Activated T-cell treated with anti-CD3 and anti-CD28 coated beads, Interleukin-2, amount 50 U/mL, for 24 hours (primary cell): ENCODE measurements at regions not wholly inside any gene's neighbourhood (a gene's known extent, or its start where the extent isn't known, plus 50 kb on each side); places are given as distances from the start of the nearest gene placed in this dataset.

Experiments
- DNase-seq: peaks from one replicate; pipeline ENCODE4 v3.0.0-alpha.2; 2020
- H3K27ac Mint-ChIP-seq: 2 replicates; pipeline ENCODE4 v1.8.0; 2020; ENCODE audit warnings: mild to moderate bottlenecking, mixed read lengths
- H3K27me3 Mint-ChIP-seq: 2 replicates; pipeline ENCODE4 v1.8.0; 2020; ENCODE audit warnings: mixed read lengths
- H3K36me3 Mint-ChIP-seq: 2 replicates; pipeline ENCODE4 v1.8.0; 2020; ENCODE audit warnings: low read depth, mixed read lengths
- H3K4me1 Mint-ChIP-seq: 2 replicates; pipeline ENCODE4 v1.8.0; 2020; ENCODE audit warnings: low read depth, mixed read lengths
- H3K4me3 Mint-ChIP-seq: 2 replicates; pipeline ENCODE4 v1.8.0; 2020; ENCODE audit warnings: mild to moderate bottlenecking, moderate library complexity, mixed read lengths
- H3K9me3 Mint-ChIP-seq: 2 replicates; pipeline ENCODE4 v1.8.0; 2020; ENCODE audit warnings: mixed read lengths

DNA sequence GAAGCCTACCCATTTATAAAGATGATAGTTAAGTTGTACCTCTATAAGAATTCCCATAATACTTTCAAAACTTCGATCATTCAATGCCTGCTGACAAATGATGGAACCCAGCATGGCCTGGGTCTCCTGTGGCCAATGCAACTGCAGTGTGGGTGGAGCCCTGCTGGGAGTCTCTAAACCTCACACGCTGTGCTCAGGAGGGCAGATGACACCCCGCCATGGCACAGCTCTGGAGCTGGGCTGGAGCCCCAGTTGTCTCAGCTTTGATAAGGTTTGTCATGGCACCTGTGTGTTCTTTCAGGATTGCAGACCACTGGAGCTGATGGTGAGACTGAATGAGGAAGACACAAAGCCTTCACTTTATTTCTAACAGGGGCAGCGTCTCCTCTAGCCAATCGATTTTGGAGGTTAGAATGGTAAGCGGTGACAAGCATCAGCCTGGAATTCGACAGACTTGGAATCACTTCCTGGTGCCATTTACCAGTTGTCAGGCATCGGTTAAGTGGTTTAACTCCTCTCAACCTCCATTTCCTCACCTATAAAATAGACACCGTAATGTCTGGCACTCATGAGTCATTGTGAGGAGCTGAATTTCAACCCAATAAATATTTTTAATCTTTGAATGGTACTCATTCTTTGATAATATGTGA lies 383.6 kb upstream of the SALL3 start:
- Mint-ChIP-seq H3K27ac (no peak overlapping the region), H3K36me3 (no peaks in the 10 kb centered on the region), H3K9me3 (peaks cover 15% of the 10 kb centered on the region), H3K4me3 (no peak overlapping the region), H3K27me3 (no peaks in the 10 kb centered on the region), H3K4me1 (no peaks in the 10 kb centered on the region)
- no peak for DNase-seq

DNA sequence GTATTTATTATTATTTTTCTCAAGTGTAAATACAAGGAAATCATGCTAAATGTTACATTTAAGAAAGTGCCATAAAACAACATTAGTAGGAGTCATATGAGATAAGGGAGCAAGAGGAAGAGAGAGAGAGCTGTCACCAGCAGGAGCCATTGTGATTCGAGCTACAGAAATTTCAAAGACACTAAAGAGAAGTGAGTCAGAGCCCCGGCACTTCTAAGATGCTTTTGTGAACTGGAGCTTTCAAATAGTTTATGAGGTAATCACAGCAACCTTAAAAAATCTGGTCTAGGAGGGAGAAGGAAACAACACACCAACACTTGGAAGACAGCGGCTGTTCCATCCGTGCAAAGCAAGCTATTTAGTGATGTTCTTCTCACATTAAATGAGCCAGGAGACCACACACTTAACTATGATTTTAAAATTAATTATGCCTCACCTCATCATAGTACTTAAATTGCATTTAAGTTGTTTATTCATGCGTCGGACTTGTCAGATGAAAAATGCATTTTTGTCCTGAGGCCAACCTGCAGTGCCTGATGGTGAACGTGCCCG lies 382.7 kb upstream of the SALL3 start:
- Mint-ChIP-seq H3K27ac (no peak overlapping the region), H3K4me3 (no peak overlapping the region), H3K27me3 (no peaks in the 10 kb centered on the region), H3K9me3 (peaks cover 15% of the 10 kb centered on the region), H3K4me1 (no peaks in the 10 kb centered on the region), H3K36me3 (no peaks in the 10 kb centered on the region)
- DNase-seq: no peak

DNA sequence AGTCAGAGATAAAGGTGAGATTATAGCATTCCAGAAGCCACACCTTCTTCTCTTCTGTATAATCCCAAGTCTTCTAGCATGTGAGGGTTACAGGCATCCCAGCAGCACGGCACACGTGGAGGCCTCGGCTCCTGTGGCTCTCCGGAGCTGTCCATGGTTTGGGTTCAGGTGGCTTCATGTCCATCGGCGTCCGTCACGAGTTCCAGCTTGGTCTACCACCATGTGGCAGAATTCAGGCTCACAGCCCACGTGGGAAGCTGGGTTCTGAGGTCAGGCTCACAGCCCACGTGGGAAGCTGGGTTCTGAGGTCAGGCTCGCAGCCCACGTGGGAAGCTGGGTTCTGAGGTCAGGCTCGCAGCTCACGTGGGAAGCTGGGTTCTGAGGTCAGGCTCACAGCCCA lies 378.3 kb upstream of the SALL3 start:
- H3K36me3 Mint-ChIP-seq: no peaks in the 10 kb centered on the region
- no peak for DNase-seq
- no peaks in the 10 kb centered on the region for H3K4me1 Mint-ChIP-seq
- H3K27ac Mint-ChIP-seq: no peak overlapping the region
- H3K27me3 Mint-ChIP-seq: peaks cover 6% of the 10 kb centered on the region
- H3K9me3 Mint-ChIP-seq: no peaks in the 10 kb centered on the region
- H3K4me3 Mint-ChIP-seq: no peak overlapping the region

DNA sequence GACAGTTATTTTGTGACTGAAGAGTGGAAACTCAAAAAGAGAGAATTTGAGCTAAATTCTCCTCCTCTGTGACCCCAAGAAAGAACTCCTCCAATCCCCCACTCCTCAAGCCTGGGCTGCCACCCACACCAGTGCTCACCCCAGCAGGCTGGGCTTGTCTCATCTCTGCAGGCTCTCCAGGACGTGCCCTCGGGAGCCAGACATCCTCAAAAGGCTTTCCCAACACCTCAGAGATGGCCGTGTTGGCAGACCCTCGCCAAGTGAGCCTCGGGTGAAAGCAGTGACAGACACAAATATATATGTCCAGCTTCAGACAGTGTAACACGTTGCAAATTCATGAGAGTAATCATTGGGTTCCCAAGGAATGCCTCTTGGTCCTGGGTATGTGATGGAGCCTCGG lies 377.7 kb upstream of the SALL3 start:
- no peak overlapping the region for H3K27ac Mint-ChIP-seq
- no peaks in the 10 kb centered on the region for H3K36me3 Mint-ChIP-seq
- no peaks in the 10 kb centered on the region for H3K4me1 Mint-ChIP-seq
- H3K4me3 Mint-ChIP-seq: no peak overlapping the region
- H3K9me3 Mint-ChIP-seq: no peaks in the 10 kb centered on the region
- peaks cover 6% of the 10 kb centered on the region for H3K27me3 Mint-ChIP-seq
- no peak for DNase-seq

DNA sequence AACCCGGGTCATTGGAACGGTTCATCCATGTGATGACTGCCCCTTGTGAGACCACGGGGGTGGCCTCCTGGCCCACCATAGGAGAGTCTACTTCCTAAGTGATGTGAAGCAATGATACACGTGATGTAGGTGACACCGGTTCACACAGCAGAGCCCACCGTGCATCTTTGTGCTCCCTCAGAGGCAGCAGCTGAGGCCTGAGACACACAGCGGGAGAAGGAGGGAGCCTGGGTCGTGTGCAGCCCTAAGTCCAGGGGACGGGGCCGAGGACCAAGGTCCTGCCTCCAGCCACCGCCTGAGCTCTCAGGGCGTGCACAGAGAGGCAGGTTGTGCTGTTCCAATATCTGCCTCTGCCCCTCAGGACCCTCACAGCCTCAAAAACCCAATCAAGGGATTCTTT lies 377.2 kb upstream of the SALL3 start:
- Mint-ChIP-seq H3K4me1 (no peaks in the 10 kb centered on the region), H3K27ac (no peak overlapping the region), H3K36me3 (no peaks in the 10 kb centered on the region), H3K4me3 (no peak overlapping the region), H3K27me3 (peaks cover 6% of the 10 kb centered on the region), H3K9me3 (no peaks in the 10 kb centered on the region)
- no peak for DNase-seq

DNA sequence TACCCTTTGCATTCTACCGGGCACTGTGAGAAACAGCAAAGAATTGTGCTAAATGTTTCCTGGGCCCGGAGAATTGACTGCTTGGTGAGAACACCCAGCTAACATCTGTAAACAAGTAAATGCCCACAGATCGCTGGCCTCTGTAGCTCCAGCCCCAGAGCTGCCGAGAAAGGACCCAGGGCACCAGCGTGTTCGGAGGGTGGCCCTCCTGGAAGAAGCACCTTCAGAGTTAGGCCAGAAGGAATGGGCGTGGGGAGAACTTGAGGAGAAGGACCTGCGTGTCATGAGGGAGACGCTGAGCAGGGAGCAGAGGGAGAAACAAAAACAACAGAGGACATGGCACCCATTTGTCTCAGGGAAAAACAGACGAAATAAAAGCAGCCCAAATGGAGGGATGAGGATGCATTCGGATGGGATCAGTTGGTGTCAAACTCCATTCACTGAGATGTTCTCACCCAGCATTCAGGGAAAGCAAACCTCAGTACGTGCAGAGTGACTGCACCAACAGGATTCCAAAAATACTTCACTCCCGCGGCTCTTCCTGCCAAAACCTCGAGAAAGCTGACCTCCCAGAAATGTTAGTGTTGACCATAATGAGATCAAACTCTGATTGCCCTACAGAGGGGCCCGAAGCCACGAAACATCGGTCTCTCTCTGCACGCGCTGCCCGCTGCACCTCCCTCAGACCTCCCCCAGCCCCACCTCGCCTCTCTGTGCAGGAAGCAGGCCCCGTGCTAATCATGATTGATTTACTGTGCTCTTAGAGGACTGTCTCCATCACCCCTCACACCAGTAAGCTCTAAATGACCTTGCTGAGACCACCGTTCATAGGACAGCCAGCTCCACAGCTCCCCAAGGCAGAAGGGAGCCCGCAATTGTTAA lies 376.3 kb upstream of the SALL3 start:
- Mint-ChIP-seq H3K27ac (no peak overlapping the region), H3K36me3 (no peaks in the 10 kb centered on the region), H3K4me3 (no peak overlapping the region), H3K27me3 (peaks cover 6% of the 10 kb centered on the region), H3K4me1 (no peaks in the 10 kb centered on the region), H3K9me3 (no peaks in the 10 kb centered on the region)
- DNase-seq: no peak

DNA sequence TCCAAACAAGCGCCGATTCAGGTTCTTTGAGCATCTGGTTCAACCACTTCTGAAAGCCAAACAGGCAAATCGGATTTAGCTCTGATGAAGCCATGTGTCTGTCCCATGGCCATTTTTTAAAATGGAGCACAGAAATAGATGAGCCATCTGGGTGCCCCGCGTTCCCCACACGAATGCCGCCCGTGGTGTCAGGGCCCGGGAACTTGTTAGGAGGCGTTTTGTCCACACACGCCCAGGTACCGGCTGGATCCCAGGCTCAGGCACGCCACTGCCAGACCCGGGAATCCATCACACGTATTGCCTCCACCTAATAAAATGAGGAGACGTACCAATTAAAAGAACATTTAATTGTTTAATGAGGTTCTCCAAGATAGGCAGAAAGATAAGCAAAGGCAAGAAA lies 374.4 kb upstream of the SALL3 start:
- Mint-ChIP-seq H3K27ac (no peak overlapping the region), H3K9me3 (no peaks in the 10 kb centered on the region), H3K4me1 (no peaks in the 10 kb centered on the region), H3K36me3 (no peaks in the 10 kb centered on the region), H3K27me3 (peaks cover 6% of the 10 kb centered on the region), H3K4me3 (no peak overlapping the region)
- no peak for DNase-seq

DNA sequence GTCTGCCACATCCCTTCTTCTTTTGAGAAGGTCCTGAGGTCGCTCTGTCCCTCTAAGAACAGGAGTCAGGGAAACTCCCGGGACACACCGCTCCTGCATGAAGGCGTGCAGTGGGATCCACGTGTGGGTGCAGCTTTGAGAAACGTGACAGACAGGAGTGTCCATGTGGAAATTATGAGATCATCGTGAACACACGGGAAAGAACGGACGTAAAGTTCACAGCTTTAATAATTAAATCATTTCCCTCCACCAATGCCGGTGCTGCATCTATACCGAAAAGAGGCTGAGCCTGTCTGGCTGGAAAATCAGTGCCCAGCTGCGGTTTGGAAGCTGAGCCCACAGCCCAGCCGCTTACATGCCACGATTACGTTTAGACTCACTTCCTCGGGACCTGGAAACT lies 372.4 kb upstream of the SALL3 start:
- Mint-ChIP-seq H3K4me1 (no peaks in the 10 kb centered on the region), H3K27me3 (peaks cover 6% of the 10 kb centered on the region), H3K36me3 (no peaks in the 10 kb centered on the region), H3K4me3 (no peak overlapping the region), H3K27ac (no peak overlapping the region), H3K9me3 (no peaks in the 10 kb centered on the region)
- no peak for DNase-seq

DNA sequence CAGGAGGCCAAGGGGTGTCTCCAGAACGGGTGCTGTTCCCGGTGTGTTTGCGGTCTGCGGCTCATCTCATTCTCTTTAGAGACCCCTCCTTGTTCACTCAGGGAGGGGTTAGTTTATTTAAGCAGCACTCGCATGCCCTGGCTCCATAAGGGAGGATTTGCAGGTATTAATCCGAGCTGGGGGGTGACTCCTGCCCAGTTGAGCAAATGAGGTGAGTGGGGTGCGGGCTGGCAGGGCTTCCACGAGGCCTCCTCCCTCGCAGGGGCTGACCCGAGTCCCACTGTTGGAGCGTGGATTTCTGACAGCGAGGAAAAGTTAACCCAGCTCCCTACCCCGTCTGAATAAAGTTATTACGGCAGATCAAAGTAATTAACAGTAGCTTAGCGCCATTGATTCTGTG lies 371.8 kb upstream of the SALL3 start:
- H3K9me3 Mint-ChIP-seq: no peaks in the 10 kb centered on the region
- H3K4me1 Mint-ChIP-seq: no peaks in the 10 kb centered on the region
- H3K27me3 Mint-ChIP-seq: peaks cover 4% of the 10 kb centered on the region
- no peak overlapping the region for H3K27ac Mint-ChIP-seq
- no peaks in the 10 kb centered on the region for H3K36me3 Mint-ChIP-seq
- no peak overlapping the region for H3K4me3 Mint-ChIP-seq
- DNase-seq: no peak

DNA sequence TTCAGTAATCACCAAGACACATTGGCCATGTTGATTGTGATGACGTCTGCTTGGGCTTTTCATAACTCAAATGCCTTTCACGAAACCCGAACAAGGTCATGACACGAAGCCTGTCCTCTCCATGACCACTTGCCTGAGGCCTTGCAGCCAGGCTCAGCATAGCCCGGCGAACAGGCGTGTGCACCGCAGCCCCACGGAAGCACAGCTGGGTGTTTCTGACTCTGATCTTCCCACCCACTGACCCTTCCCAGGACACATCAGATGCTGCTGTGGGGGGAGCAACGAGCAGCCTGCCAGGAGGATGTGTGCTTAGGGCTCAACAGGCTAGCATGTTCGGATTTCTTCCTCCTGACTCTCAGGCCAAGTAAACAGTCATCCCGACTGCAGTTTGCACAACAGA lies 369.4 kb upstream of the SALL3 start:
- Mint-ChIP-seq H3K27ac (no peak overlapping the region), H3K4me1 (no peaks in the 10 kb centered on the region), H3K9me3 (peaks cover 6% of the 10 kb centered on the region), H3K36me3 (no peaks in the 10 kb centered on the region), H3K4me3 (no peak overlapping the region), H3K27me3 (peaks cover 2% of the 10 kb centered on the region)
- no peak for DNase-seq

DNA sequence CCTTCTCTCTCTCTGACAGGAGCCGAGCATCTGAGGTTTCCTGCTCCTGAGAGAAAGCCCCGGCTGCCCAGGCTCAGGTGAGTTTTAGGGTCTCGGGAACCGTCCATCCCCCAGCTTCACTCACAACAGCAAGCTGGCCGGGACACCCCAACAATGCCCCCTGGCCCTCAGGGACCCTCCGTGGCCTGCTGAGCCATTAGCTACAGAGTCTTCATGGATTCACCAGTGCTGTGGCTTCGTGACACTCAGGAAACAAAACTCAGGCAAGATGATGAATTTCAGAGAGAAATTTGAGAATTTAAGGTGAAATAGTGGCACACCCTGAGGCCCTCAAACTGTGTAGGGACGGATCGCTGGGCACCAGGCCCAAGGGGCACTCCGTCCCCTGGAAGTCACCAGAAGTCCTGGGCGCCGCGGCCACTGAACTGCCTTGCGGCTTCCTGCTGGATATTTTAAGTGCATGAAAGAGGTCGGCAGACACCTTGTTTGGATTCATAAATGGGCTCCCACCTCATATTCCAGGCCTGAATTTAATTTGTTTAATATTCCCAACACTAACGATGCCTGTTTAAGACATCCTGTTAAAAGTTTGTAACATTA lies 368.3 kb upstream of the SALL3 start:
- no peak for DNase-seq
- Mint-ChIP-seq H3K4me3 (no peak overlapping the region), H3K27me3 (peaks cover 2% of the 10 kb centered on the region), H3K4me1 (no peaks in the 10 kb centered on the region), H3K9me3 (peaks cover 12% of the 10 kb centered on the region), H3K36me3 (no peaks in the 10 kb centered on the region), H3K27ac (no peak overlapping the region)

DNA sequence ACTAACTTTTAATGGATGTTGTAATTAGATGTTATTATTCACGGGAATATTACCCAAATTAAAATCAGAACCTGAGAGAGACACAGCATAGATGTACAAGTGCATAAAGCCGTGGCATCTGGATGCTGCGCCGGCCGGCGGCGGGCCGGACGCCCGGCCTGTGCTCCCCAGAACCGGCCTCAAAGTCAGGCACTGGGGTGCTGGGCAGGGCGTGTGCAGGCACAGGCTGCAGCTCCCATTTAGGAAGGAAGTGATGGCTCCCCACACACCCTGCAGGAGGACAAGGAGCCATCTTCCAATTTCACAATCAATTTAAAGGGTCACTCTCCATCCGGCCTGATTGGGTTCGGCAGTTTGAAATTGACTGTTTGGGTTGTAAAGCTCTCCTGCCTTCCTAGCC lies 367.7 kb upstream of the SALL3 start:
- peaks cover 17% of the 10 kb centered on the region for H3K9me3 Mint-ChIP-seq
- no peak overlapping the region for H3K4me3 Mint-ChIP-seq
- no peaks in the 10 kb centered on the region for H3K4me1 Mint-ChIP-seq
- no peak for DNase-seq
- H3K27ac Mint-ChIP-seq: no peak overlapping the region
- no peaks in the 10 kb centered on the region for H3K36me3 Mint-ChIP-seq
- peaks cover 2% of the 10 kb centered on the region for H3K27me3 Mint-ChIP-seq

DNA sequence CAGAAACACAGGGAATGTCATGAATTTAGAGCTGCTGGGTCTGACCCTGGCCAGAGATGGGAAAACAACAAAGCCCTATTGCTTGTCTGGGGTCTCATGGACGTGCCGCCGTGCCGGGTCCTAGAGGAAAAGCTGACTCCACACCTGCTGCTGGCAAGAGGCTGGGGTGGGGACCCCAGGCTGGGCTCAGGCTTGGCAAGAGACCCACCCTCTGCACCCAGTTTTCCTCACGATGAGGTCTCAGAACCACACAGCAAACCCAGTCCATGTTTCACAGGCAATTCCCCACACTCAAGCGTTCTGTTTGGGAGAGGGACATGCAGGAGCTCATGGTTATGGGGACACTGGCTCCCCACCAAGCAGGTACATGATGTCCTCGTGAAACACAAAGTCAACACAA lies 367.3 kb upstream of the SALL3 start:
- Mint-ChIP-seq H3K4me1 (no peaks in the 10 kb centered on the region), H3K36me3 (no peaks in the 10 kb centered on the region), H3K27me3 (peaks cover 2% of the 10 kb centered on the region), H3K4me3 (no peak overlapping the region), H3K9me3 (peaks cover 20% of the 10 kb centered on the region), H3K27ac (no peak overlapping the region)
- DNase-seq: no peak

DNA sequence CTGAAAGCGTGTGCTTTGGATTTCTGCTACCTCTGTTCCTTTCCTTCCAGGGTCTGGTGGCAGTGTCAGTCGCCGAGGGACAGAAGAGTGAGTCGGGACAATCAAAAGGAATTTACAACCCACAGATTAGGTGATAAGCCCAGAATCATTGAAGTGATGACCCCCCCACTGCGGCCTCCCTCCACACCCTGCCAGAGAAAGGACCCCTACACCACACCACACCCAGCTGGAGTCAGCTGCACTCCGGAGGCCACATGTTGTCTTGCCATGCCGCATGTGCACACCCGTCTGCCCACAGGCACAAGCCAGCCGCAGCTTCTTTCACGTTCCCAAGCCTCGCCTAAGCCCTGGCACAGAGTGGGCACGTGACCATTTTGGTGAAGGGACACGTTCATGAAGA lies 366.8 kb upstream of the SALL3 start:
- Mint-ChIP-seq H3K27me3 (peaks cover 2% of the 10 kb centered on the region), H3K36me3 (no peaks in the 10 kb centered on the region), H3K4me3 (no peak overlapping the region), H3K4me1 (no peaks in the 10 kb centered on the region), H3K27ac (no peak overlapping the region), H3K9me3 (peaks cover 24% of the 10 kb centered on the region)
- no peak for DNase-seq

DNA sequence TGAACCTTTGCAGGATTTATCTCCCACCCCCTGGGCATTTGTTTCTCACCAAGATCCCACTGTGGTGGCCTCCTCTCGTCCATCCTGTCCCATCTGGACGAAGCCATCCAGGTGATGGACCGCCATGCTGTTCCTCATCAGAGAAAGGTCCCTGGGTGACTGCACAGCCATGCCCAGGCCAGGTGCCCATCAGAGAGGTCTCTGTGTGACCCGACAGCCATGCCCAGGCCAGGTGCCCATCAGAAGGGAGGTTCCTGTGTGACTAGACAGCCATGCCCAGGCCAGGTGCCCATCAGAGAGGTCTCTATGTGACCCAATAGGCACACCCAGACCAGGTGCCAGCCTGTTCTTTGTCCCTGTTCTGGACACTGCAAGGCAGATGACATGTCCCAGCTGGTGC lies 360.9 kb upstream of the SALL3 start:
- peaks cover 2% of the 10 kb centered on the region for H3K27me3 Mint-ChIP-seq
- DNase-seq: no peak
- no peak overlapping the region for H3K27ac Mint-ChIP-seq
- H3K9me3 Mint-ChIP-seq: peaks cover 20% of the 10 kb centered on the region
- H3K4me3 Mint-ChIP-seq: no peak overlapping the region
- H3K36me3 Mint-ChIP-seq: no peaks in the 10 kb centered on the region
- no peaks in the 10 kb centered on the region for H3K4me1 Mint-ChIP-seq
